Astrocyte of the spinal cord (primary cell): ENCODE measurements at regions not wholly inside any gene's neighbourhood (a gene's known extent, or its start where the extent isn't known, plus 50 kb on each side); places are given as distances from the start of the nearest gene placed in this dataset.

Source experiments
- DNase-seq: peaks from one replicate; pipeline ENCODE4 v3.0.0; 2011; ENCODE audit warnings: low read depth, low spot score
- H3K4me3 ChIP-seq: 2 replicates; pipeline ENCODE4 v1.5.1; 2011; ENCODE audit warnings: low read depth, mild to moderate bottlenecking, low read length, moderate library complexity
- CTCF ChIP-seq: IDR thresholded peaks from 2 replicates; pipeline ENCODE4 v1.5.1; 2012; ENCODE audit warnings: low read depth, mild to moderate bottlenecking, low read length, inconsistent platforms
- in situ Hi-C: cut with HindIII; loops from 2 replicates; pipeline ENCODE4 v1.10.0; 2017; ENCODE audit warnings: low sequenced_read_pairs

DNA sequence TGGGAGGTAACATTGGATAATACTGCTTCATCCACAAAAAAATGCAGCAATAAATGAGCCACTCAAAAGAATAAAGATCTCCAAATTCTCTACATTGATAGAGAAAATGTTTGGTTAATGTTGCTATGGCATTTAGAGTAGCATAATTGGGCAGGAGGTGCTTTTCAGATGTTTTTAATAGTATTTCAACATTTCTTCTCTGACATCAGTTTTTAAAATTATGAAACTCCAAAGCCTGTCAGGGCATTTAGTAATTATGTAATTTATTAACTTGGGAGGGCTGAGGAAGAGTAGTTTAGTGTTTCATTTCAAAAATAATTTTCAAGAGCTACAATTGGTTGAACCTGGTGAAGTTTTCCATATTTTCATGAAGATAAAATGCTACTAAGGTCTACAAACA, 211.3 kb upstream of the INTU start:
- TF ChIP-seq CTCF, result no peak
- in situ Hi-C loops, result no loop called here
- no peak overlapping the region for H3K4me3 ChIP-seq
- no peak for DNase-seq

DNA sequence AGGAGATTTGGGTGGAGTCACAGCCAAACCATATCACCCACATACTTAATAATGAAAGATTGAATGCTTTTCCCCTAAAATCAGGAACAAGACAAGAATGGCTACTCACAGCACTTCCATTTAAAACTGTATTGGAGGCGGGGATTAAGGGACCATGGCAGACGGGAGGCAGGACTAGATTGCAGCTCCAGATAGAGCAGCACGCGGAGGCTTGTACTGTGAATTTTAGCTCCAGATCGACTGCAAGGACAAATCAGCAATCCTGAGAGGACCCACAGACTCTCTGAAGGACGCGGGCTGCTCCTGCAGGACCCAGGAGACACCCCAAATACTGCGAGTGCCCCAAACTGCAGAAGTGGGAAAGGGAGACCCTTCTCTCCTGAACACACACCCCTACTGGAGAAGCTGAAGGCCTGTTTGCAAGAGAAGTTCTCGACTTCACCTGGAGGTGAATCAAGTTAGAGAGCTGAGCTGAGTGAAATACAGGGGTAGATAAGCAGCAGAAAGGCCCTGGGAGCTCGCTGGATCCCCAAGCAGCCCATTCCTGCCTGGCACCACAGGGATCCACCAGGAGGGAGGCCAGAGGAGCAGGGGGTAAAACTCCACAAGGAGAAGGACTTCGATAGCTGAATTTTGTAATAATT, 207.4 kb upstream of the INTU start:
- TF ChIP-seq CTCF, result no peak
- DNase-seq, result no peak
- in situ Hi-C loops, result no loop called here
- no peak overlapping the region for H3K4me3 ChIP-seq

GRCh38 chr4:127425851-127426250, 206.9 kb upstream of the INTU start:
- in situ Hi-C loops, result no loop called here
- no peak for TF ChIP-seq CTCF
- DNase-seq, result no peak
- H3K4me3 ChIP-seq, result no peak overlapping the region

DNA sequence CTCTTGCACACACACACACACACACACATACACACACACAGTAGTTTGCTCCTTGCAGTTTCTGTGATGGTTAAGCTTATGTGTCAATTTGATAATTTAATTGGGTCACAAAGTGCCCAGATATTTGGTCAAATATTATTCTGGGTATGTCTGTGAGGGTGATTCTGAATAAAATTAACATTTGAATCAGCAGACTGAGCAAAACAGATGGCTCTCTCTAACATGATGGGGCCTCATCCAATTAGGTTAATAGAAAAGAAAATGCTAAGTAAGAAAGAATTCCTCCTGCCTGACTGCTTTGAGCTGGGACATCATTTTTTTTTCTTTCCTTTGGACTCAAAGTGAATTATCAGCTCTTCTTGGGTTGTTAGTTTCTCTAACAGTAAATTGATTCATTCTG, 191.2 kb upstream of the INTU start:
- in situ Hi-C loops, result no loop called here
- no peak for DNase-seq
- TF ChIP-seq CTCF, result no peak
- no peak overlapping the region for H3K4me3 ChIP-seq

- no peak overlapping the region for H3K4me3 ChIP-seq
- TF ChIP-seq CTCF, result no peak
- DNase-seq, result no peak
- in situ Hi-C loops, result no loop called here
Measured at GRCh38 chr4:127445471-127445870, 187.3 kb upstream of the INTU start.

GRCh38 chr4:127446427-127446885, 186.3 kb upstream of the INTU start:
- no peak overlapping the region for H3K4me3 ChIP-seq
- in situ Hi-C loops, result no loop called here
- no peak for TF ChIP-seq CTCF
- DNase-seq, result no peak

DNA sequence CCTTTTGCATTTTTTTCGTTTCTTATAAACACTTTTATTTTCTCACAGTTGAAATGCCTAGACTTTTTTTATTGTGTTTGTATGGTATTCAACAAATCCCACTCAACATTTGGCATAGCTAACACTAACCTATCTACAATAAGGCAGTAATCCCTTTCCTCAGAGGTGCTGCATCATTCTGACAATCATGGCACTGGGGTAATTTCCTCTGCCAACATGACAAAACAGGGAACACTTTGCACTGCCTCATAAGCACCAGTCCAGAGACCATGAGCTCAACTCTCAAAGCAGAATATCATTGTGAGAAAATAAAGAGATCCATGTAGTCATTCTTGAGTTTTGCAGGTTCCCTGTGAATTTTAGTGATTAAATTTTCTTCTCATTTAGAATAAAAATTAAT, 183.8 kb upstream of the INTU start:
- in situ Hi-C loops, result no loop called here
- no peak overlapping the region for H3K4me3 ChIP-seq
- DNase-seq, result no peak
- no peak for TF ChIP-seq CTCF
